ENCODE measurements at regions not wholly inside any gene's neighbourhood (a gene's known extent, or its start where the extent isn't known, plus 50 kb on each side); places are given as distances from the start of the nearest gene placed in this dataset.

DNA sequence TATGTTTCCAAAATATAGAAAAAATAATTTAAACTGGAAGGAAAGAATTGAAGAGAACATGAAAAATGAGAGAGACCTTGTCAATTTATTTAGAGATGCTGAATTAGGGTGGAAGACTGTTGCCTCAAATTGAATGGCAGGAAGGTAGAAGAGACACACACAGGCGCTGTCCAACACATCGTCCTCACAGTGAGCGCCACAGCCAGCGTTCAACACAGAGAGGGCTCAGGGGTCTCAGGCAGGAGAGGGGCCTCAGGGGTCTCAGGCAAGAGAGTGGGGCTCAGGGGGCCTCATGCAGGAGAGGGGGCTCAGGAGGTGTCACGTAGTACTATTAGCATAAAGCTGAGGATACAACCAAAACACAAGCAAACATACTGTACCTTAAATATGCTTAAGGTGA lies 65.7 kb downstream of the TMEM18 start:
- TF ChIP-seq, protein P1, sequence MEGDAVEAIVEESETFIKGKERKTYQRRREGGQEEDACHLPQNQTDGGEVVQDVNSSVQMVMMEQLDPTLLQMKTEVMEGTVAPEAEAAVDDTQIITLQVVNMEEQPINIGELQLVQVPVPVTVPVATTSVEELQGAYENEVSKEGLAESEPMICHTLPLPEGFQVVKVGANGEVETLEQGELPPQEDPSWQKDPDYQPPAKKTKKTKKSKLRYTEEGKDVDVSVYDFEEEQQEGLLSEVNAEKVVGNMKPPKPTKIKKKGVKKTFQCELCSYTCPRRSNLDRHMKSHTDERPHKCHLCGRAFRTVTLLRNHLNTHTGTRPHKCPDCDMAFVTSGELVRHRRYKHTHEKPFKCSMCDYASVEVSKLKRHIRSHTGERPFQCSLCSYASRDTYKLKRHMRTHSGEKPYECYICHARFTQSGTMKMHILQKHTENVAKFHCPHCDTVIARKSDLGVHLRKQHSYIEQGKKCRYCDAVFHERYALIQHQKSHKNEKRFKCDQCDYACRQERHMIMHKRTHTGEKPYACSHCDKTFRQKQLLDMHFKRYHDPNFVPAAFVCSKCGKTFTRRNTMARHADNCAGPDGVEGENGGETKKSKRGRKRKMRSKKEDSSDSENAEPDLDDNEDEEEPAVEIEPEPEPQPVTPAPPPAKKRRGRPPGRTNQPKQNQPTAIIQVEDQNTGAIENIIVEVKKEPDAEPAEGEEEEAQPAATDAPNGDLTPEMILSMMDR (IDR thresholded peaks at IDR 0.05) = no peak
- Histone ChIP-seq H3K4me1 (no peaks in the 10 kb centered on the region), H3K27me3 (ENCODE audit: insufficient read depth in 3 of 3, low read length in 2 of 3) (peaks cover 0 to 7% (median 0%) of the 10 kb centered on the region in 3 donors), H3K9me3 (no peaks in the 10 kb centered on the region), H3K27ac (no peak overlapping the region), H3K4me3 (no peak overlapping the region), H3K36me3 (ENCODE audit: insufficient read depth in 1 of 2, low read depth in 1 of 2) (no peaks in the 10 kb centered on the region)
- 44 to 56% (median 51%) methylated on average over 5 of the region's 5 CpGs for WGBS, 3 donors
- ATAC-seq (no peak), DNase-seq (no peak)
- intact Hi-C loops (cut with DNase I) = no loop called here

DNA sequence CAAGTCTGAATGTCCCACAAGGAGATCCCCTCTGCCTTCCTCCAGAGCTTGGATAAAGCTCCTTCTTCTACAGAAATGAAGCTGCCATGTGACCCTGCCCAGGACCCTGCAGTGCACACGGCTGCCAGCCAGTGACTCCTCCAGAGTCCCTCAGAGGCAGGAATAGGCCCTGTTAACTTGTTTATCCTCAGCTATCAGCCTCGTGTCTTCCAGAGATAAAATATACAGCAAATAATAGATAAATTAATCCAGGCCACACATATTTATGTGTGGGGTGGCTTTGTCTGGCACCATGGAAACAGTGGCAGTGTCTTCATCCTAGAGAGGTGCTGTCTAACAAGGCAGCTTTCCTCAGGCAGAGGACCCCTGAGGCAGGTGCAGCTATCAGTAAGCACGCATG lies 66.7 kb downstream of the TMEM18 start:
- no peak overlapping the region for H3K27ac ChIP-seq
- intact Hi-C loops (cut with DNase I) = no loop called here
- no peaks in the 10 kb centered on the region for H3K9me3 ChIP-seq
- H3K4me1 ChIP-seq = no peaks in the 10 kb centered on the region
- TF ChIP-seq, protein P1 (IDR thresholded peaks at IDR 0.05) = no peak
- ATAC-seq = no peak
- 76 to 80% (median 77%) methylated on average over 3 of the region's 3 CpGs for WGBS, 3 donors
- H3K4me3 ChIP-seq = no peak overlapping the region
- DNase-seq = no peak
- no peaks in the 10 kb centered on the region for H3K36me3 ChIP-seq (ENCODE audit: insufficient read depth in 1 of 2, low read depth in 1 of 2)
- H3K27me3 ChIP-seq (ENCODE audit: insufficient read depth in 3 of 3, low read length in 2 of 3) = peaks cover 0 to 7% (median 0%) of the 10 kb centered on the region in 3 donors

DNA sequence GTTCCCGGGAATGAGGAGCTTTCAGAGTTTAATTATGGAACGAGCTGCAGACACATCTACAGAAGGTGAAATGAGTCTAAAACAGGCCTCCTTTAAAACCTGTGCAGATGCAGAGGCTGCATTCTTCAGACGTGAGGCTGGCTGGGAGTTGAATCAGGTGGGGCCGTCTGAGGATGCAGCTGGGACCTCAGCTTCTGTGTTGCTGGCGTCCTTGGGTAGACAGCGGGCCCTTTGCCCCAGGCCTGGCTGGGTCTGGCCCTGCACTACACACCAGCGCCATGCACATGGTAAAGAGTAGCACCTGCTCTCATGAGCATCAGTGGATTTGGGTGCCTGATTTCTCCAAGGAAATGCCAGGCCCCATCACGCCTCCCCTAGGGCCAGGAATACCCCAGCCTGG lies 67.3 kb downstream of the TMEM18 start:
- ATAC-seq = no peak
- no peak overlapping the region for H3K4me3 ChIP-seq
- H3K27ac ChIP-seq = no peak overlapping the region
- WGBS, 3 donors = 75 to 88% (median 77%) methylated on average over 8 of the region's 8 CpGs
- H3K27me3 ChIP-seq (ENCODE audit: insufficient read depth in 3 of 3, low read length in 2 of 3) = peaks cover 0 to 7% (median 0%) of the 10 kb centered on the region in 3 donors
- TF ChIP-seq, protein P1 (IDR thresholded peaks at IDR 0.05) = no peak
- DNase-seq = no peak
- H3K4me1 ChIP-seq = no peaks in the 10 kb centered on the region
- intact Hi-C loops (cut with DNase I) = no loop called here
- no peaks in the 10 kb centered on the region for H3K9me3 ChIP-seq
- no peaks in the 10 kb centered on the region for H3K36me3 ChIP-seq (ENCODE audit: insufficient read depth in 1 of 2, low read depth in 1 of 2)

DNA sequence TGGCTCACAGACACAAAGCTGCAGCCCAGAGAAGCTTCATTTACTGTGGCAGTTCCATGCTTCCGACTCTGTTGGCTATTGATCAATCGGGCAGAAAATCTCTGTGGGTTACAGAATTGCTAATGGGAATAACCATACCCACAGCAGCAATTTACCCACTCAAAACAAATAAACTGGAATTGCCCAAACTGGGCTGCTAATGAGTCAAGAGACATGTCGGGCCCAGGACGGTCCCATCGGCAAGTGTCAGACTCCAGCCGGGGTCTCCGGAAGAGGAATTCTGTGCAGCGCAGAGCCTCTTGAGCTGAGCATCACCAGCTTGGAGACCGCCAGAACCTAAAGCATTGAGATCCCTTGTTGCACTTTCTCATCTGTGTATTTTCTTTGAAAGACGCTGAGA lies 67.8 kb downstream of the TMEM18 start:
- DNase-seq = no peak
- TF ChIP-seq, protein P1 (IDR thresholded peaks at IDR 0.05) = no peak
- H3K9me3 ChIP-seq = no peaks in the 10 kb centered on the region
- H3K27ac ChIP-seq = no peak overlapping the region
- no peaks in the 10 kb centered on the region for H3K36me3 ChIP-seq (ENCODE audit: insufficient read depth in 1 of 2, low read depth in 1 of 2)
- no peaks in the 10 kb centered on the region for H3K4me1 ChIP-seq
- no peak overlapping the region for H3K4me3 ChIP-seq
- peaks cover 0 to 7% (median 0%) of the 10 kb centered on the region in 3 donors for H3K27me3 ChIP-seq (ENCODE audit: insufficient read depth in 3 of 3, low read length in 2 of 3)
- WGBS, 3 donors = 93 to 96% (median 95%) methylated on average over 10 of the region's 10 CpGs
- no peak for ATAC-seq
- intact Hi-C loops (cut with DNase I) = no loop called here

DNA sequence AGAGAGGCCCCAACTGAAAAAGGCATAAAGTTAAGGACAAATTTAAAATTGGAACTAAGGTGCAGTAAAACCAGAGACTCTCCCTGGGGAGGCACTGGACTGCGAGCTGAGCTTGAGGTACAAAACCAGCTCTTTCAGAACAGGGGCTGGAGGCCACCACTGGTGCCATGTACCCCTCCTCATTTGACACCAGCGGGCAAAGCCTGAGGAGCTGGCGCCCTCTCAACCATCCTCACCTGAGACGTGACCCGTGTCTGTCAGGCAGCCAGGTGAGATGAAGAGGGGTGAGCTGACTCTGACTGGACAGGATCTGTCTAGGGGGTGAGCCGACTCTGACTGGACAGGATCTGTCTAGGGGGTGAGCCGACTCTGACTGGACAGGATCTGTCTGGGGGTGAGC lies 68.5 kb downstream of the TMEM18 start:
- no peak for DNase-seq
- Histone ChIP-seq H3K27me3 (ENCODE audit: insufficient read depth in 3 of 3, low read length in 2 of 3) (peaks cover 0 to 7% (median 0%) of the 10 kb centered on the region in 3 donors), H3K4me3 (no peak overlapping the region), H3K4me1 (no peaks in the 10 kb centered on the region), H3K27ac (no peak overlapping the region), H3K9me3 (no peaks in the 10 kb centered on the region), H3K36me3 (ENCODE audit: insufficient read depth in 1 of 2, low read depth in 1 of 2) (no peaks in the 10 kb centered on the region)
- WGBS, 3 donors = 83 to 90% (median 83%) methylated on average over 7 of the region's 7 CpGs
- intact Hi-C loops (cut with DNase I) = no loop called here
- no peak for ATAC-seq
- TF ChIP-seq, protein P1 (IDR thresholded peaks at IDR 0.05) = no peak
